T-helper 2 cell treated with Interferon-gamma antibody and Interleukin-4, amounts not matched to agents 5 μg/mL and 100 μg/mL, for 36 hours (primary cell): ENCODE measurements at regions not wholly inside any gene's neighbourhood (a gene's known extent, or its start where the extent isn't known, plus 50 kb on each side); places are given as distances from the start of the nearest gene placed in this dataset.
"Not testable (repeated sequence)": the region's sequence is repeated elsewhere in the genome, so short reads cannot be mapped to it uniquely, and the experiment has no call there.

ENCODE experiments used
- DNase-seq: peaks from one replicate; pipeline ENCODE4 v3.0.0; 2021; ENCODE audit warnings: low spot score
- H3K27ac Mint-ChIP-seq: one replicate; pipeline ENCODE4 v1.8.0; 2021; ENCODE audit warnings: mild to moderate bottlenecking, mixed read lengths
- H3K27me3 Mint-ChIP-seq: one replicate; pipeline ENCODE4 v1.8.0; 2021; ENCODE audit warnings: low read depth, mixed read lengths
- H3K36me3 Mint-ChIP-seq: one replicate; pipeline ENCODE4 v1.8.0; 2021; ENCODE audit warnings: low read depth, mixed read lengths
- H3K4me1 Mint-ChIP-seq: one replicate; pipeline ENCODE4 v1.8.0; 2021; ENCODE audit warnings: low read depth, mixed read lengths
- H3K4me3 Mint-ChIP-seq: one replicate; pipeline ENCODE4 v1.8.0; 2022; ENCODE audit warnings: mild to moderate bottlenecking, moderate library complexity, mixed read lengths
- H3K9me3 Mint-ChIP-seq: one replicate; pipeline ENCODE4 v1.8.0; 2021; ENCODE audit warnings: mixed read lengths

DNA sequence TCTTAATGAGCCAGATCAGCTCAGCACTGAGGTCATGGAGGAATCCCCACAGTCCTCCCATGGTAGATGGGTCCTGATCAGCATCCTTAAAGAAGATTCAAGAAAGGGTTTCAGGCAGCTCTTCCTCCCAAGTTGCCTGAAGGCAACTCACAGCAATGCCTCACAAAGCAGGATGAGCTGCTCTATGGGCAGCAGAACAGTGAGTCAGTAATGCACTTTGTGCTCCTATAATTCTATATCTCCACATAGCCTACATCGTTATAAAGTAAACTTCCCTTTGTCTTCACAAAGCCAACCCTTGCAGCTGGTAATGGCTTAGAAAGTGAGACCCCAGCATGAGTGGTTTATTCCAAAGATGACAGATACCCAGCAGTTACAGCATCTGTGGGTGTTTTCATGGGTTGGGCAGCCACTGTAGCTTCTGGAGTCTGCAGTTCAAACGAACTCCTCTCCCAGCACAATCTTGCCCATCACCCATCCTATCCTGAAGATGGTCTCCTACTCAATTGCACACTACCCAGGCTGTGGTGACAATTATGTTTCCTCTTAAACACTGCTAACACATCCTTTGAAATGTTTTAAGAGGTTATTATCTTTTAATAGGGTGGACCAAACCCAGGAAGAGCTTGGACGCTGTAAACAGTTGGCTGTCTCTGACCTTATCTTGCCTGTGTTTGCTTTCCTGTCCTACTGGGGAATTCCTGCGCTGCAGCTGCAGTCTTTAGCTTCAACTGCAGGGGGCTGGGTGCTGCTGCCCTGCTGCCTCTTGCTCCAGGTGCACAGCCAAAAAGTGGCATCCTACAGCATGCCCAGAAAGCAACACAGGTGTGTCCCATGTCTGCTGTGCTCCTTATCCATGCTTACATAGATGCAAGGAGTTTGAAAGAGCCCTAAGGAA lies 286.9 kb downstream of the ANAPC1 start:
- H3K27me3 Mint-ChIP-seq, DNase-seq, H3K4me1 Mint-ChIP-seq, H3K9me3 Mint-ChIP-seq, H3K4me3 Mint-ChIP-seq, H3K36me3 Mint-ChIP-seq, H3K27ac Mint-ChIP-seq: not testable (repeated sequence)

DNA sequence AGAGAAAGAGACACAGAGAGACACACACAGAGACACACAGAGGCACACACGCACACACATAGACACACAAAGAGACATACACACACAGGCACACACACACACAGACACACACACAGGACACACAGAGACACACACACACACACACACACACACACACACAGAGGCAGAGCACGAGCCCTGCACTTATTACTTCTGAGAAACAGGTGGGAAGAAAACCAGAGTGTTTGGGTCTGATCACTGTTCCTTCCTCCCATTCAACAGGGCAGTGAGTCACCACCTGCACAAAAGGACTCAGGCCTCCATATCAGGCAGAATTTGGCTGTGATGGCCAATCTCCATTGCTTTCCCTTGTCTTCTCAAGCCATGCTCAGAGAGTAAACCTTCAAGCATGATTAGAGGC lies 285.0 kb downstream of the ANAPC1 start:
- DNase-seq, H3K4me3 Mint-ChIP-seq, H3K27ac Mint-ChIP-seq, H3K36me3 Mint-ChIP-seq, H3K9me3 Mint-ChIP-seq, H3K4me1 Mint-ChIP-seq: not testable (repeated sequence)
- peaks cover 16% of the 10 kb centered on the region for H3K27me3 Mint-ChIP-seq

DNA sequence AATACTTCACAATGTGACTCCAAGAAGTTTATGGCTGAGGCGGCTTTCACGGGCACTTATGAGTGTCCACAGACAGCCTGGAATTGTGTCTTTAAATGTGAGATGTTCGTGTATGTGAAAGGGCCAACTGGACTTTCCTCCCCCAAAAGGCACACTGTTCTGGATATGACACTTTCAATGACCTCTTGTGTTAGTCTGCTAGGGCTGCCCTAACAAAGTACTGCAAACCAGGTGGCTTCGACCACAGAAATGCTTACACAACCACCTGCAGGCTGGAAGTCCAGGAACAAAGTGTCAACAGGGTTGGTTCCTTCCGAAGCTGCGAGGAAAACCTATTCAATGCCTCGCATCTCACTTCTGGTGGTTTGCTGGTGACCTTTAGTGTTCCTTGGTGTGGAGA lies 281.7 kb downstream of the ANAPC1 start:
- not testable (repeated sequence) for H3K4me1 Mint-ChIP-seq, H3K9me3 Mint-ChIP-seq, H3K27ac Mint-ChIP-seq, DNase-seq, H3K4me3 Mint-ChIP-seq, H3K36me3 Mint-ChIP-seq
- H3K27me3 Mint-ChIP-seq = peaks cover 17% of the 10 kb centered on the region

DNA sequence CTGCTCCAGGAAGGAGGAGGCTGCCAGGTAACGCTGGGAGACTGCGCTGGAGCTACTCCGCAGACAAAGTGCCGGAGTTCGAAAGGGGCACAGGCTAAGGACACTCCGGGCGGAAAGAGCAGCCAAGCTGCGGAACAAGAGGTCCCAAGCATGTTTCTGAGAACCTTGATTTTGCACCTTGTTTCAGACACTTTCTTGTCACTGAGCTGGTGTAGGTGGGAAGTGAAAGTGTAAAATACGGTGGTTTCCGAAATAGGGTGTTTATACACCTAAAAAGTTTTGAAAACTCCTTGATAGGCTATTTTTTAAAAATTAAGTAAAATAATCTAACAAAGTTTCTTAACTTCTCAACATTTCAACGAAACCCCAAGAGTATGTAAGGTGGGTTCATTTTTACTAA lies 278.2 kb downstream of the ANAPC1 start:
- not testable (repeated sequence) for H3K27ac Mint-ChIP-seq, H3K36me3 Mint-ChIP-seq, H3K4me1 Mint-ChIP-seq, DNase-seq, H3K4me3 Mint-ChIP-seq, H3K9me3 Mint-ChIP-seq
- H3K27me3 Mint-ChIP-seq = peaks cover 14% of the 10 kb centered on the region

DNA sequence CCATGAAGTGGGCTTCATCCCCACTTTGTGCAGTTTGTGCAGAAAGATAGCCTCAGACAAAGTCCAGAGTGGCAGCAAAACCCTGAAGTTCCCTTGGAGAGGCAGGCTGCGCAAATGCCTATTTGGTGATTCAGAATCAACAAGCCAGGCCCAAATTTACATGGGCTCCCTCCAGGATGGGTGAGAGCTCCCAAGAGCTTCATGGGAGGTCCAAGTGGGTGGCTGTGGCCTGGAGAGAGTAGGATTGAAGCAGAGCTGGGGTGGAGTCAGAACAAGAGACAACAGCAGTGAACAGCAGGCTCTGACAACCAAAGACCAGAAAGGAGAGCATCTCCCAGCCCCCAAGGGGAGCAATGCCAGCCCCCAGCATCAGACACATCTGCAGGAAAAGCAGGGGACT lies 277.4 kb downstream of the ANAPC1 start:
- not testable (repeated sequence) for DNase-seq, H3K36me3 Mint-ChIP-seq, H3K9me3 Mint-ChIP-seq, H3K27ac Mint-ChIP-seq, H3K4me3 Mint-ChIP-seq, H3K4me1 Mint-ChIP-seq
- H3K27me3 Mint-ChIP-seq = peaks cover 12% of the 10 kb centered on the region

DNA sequence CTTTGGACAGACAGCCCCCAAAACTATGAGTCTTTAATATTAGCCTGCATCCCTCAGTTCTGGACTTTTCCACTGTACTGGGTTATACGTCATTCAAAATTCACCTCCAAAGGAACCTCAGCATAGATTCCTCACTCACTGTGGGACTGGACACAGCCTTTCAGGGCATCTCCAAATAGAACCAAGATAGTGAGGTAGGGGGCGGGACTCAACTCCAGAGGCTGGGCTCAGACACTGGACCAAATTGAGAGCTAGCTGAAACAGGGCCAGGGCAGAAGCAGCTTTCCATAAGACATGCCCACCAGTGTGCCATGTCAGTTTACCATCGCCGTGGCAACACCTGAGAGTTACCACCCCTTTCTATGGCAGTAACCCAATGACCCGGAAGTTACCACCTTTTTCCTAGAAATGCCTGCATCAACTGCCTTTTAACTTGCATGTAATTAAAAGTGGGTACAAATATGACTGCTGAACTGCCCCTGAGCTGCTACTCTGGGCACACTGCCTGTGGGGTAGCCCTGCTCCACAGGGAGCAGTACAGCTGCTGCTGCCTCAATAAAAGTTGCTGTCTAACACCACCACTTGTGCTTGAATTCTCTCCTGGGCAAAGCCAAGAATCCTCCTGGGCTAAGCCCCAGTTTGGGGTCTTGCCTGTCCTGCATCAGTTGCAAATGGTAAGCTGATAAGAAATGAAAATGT lies 274.7 kb downstream of the ANAPC1 start:
- not testable (repeated sequence) for H3K27ac Mint-ChIP-seq, DNase-seq, H3K9me3 Mint-ChIP-seq, H3K27me3 Mint-ChIP-seq, H3K36me3 Mint-ChIP-seq, H3K4me1 Mint-ChIP-seq, H3K4me3 Mint-ChIP-seq

DNA sequence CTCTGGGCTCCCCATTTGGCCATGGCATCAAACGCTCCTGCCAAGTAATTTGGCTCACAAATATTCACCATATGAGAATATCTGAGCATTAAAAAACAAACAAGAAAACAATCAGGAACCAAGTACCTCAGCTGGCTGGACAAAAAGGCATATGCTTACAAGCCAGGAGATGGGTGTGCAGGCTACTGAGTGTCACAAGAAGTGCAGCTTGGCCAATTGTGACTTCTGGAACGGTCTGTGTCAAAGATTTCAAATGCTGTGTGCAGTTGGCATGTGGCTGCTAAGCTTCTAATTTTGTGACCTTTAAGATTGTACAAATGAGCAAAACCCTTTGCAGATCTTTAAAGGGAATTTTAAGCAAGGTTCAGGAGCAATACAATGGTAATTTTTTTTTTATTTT lies 274.0 kb downstream of the ANAPC1 start:
- not testable (repeated sequence) for H3K27me3 Mint-ChIP-seq, H3K9me3 Mint-ChIP-seq, H3K36me3 Mint-ChIP-seq

DNA sequence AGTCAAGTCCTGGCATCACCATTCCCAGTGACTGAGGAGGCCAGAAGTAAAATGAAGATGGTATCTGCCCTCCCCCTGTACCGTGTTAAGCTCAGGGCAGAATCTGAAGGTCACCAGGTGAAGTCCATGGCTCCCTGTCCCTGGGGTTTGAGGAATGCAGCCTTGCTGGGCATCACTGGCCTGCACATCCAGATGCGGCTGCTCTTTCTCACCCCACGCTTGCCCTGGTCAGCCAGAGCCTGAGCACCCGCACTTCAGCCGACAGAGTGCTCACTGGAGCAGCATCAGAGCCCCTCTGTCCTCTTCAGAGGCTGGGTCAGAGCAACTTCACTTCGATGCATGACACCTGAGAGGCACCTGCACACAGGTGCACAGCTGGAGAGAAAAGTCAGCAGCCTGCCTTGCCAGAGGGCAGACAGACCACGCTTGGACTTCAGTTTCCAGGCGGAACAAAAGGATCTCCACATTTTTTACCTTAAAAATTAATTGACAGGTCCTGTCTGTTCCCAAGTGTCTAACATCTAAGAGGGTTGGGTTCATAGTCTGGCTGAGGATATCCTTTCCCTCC lies 267.3 kb downstream of the ANAPC1 start:
- Mint-ChIP-seq H3K36me3 (no peaks in the 10 kb centered on the region), H3K4me3 (no peak overlapping the region), H3K27ac (no peak overlapping the region), H3K27me3 (peaks cover 34% of the 10 kb centered on the region), H3K4me1 (no peaks in the 10 kb centered on the region), H3K9me3 (no peaks in the 10 kb centered on the region)
- DNase-seq = no peak

More for the DNA sequence above, 274.0 kb downstream of the ANAPC1 start:
- H3K27ac Mint-ChIP-seq, DNase-seq, H3K4me1 Mint-ChIP-seq, H3K4me3 Mint-ChIP-seq: not testable (repeated sequence)

DNA sequence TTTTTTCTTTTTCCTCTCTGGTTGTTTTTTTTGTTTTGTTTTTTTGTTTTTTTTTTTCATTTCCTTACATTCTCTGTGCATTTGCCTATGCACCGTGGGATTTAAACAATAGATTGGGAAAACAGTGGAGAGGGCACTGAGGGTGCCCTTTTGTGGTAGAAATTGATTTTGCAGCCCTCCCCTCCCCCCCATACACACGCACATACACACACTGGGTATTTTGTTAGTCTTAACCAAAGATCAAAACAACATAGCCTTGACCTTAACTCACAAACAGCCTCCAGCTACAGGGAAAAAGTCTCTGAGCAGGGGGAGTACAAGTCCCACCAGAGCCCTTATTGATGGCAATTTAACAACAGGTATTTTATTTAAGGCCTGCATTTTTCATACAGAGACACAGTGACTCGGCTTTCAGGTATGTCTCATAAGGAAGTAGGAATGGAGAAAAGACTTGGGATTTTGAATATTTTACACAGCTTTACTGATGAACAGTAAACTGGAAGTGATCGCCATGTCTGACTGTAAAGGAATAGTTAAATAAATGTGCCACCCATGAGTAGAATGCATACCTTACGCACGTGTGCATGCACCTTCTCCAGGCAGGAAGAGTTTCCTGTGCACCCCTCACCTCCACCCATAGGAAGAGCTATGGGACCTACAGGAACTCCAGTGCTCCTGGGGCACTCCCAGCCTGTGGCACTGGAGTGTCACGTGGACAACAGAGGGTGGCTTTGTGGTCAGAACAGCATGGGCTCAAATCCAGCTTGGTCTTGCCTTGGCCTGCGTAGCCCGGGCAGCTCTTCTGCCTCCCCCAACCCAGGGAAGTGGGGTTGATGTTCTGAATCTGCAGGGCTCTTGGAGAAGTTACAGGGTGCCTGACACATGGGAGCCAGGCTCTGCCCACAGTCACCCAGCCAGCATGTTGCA lies 266.4 kb downstream of the ANAPC1 start:
- Mint-ChIP-seq H3K4me1 (no peaks in the 10 kb centered on the region), H3K27ac (no peak overlapping the region)
- DNase-seq = no peak

DNA sequence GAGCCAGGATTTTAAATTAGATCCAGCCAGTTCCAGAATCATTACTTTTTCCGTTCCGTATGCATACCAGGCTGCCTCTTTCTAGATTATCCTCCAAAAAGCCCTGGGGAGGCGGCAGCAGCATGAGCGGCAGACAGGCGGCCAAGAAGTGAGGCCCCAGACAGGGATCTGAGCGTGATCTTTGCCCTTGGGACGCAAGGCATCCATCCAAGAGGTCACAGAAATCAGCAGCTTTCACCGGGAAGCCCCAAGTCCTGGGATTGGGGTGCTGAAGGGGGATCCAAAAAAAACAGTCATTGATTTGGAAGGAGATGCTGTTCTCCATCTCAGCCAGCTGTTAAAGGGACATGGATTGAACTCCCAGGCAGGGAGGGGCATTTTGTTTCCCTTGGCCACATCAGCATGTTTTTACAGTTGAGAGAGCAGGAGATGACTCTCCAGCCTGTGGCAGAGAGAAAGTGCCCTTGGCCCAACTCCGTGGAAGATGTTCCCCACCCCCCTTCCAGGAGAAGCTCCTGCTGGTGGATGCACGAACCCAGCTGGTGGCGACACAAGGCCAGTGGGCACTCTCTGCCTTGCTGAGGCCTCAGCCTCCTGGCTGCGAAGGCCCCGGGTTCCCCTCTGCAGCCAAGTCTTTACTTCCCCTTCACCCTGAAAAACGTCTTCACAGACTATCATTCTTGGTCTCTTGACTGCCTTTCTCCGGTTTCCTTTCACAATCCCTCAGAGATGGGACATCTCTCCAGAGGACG lies 265.6 kb downstream of the ANAPC1 start:
- H3K4me3 Mint-ChIP-seq = no peak overlapping the region
- no peak for DNase-seq
- H3K36me3 Mint-ChIP-seq = no peaks in the 10 kb centered on the region
- H3K27me3 Mint-ChIP-seq = peaks cover 32% of the 10 kb centered on the region
- H3K27ac Mint-ChIP-seq = no peak overlapping the region
- H3K4me1 Mint-ChIP-seq = peaks cover 1% of the 10 kb centered on the region
- no peaks in the 10 kb centered on the region for H3K9me3 Mint-ChIP-seq

More for the DNA sequence above, 266.4 kb downstream of the ANAPC1 start:
- Mint-ChIP-seq H3K36me3 (no peaks in the 10 kb centered on the region), H3K9me3 (no peaks in the 10 kb centered on the region), H3K4me3 (no peak overlapping the region), H3K27me3 (peaks cover 30% of the 10 kb centered on the region)

DNA sequence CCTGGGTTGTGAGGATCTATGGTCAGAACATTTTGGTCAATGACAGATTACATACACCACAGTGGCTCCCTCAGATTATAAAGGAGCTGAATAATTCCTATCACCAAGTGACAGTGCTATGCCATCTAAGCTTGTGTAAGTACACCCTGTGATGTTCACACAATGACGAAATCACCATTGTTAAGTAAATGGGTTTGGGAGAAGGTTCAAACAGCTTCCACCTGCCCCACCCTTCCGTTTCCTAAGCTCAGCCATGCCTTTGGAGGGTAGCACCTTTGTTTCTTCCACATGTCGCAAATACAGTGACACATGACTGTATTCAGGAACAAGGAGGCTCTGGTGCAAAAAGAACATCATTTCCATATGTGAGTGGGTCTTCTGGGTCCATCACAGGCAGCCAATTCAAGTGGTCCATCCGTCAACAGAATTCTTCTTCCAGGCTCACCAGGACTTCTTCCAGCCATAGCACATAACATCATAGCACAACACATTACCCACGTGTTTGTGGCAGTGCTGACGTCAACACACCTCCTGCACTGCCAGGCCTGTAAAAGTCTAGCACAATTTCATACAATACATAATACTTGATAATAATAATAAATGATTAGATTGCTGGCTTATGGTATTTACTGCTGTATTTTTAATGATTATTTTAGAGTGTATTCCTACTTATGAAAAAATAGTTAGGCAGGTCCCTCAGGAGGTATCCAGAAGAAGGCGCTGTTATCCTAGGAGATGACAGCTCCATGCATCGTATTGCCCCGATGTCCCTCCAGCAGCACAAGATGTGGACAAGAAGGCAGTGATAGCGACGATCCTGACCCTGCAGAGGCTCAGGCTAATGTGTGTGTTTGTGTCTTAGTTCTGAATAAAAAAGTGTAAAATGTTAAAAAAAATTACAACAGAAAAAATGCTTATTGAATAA lies 264.8 kb downstream of the ANAPC1 start:
- no peak for DNase-seq
- H3K27ac Mint-ChIP-seq = no peak overlapping the region
- no peaks in the 10 kb centered on the region for H3K36me3 Mint-ChIP-seq
- H3K27me3 Mint-ChIP-seq = peaks cover 38% of the 10 kb centered on the region
- peaks cover 7% of the 10 kb centered on the region for H3K4me1 Mint-ChIP-seq
- H3K4me3 Mint-ChIP-seq = no peak overlapping the region
- H3K9me3 Mint-ChIP-seq = no peaks in the 10 kb centered on the region

DNA sequence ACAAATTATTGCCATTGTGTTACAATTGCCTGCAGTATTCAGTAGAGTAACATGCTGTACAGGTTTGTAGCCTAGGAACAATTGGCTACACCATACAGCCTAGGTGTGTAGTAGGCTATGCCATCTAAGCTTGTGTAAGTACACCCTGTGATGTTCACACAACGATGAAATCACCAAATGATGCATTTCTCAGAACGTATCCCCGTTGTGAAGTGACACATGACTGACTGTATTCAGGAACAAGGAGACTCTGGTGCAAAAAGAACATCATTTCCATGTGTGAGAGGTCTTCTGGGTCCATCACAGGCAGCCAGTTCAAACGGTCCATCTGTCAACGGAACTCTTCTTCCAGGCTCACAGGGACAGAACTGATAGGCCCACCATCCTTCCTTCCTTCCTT lies 263.7 kb downstream of the ANAPC1 start:
- DNase-seq = no peak
- Mint-ChIP-seq H3K4me1 (peaks cover 15% of the 10 kb centered on the region), H3K36me3 (peaks cover 2% of the 10 kb centered on the region), H3K27me3 (peaks cover 39% of the 10 kb centered on the region), H3K27ac (no peak overlapping the region), H3K9me3 (no peaks in the 10 kb centered on the region), H3K4me3 (no peak overlapping the region)
